ENCODE measurements at regions not wholly inside any gene's neighbourhood (a gene's known extent, or its start where the extent isn't known, plus 50 kb on each side); places are given as distances from the start of the nearest gene placed in this dataset.

GRCh38 chr21:14751602-14752344 is 205.7 kb upstream of the SAMSN1 start (continued):
- no peak for TF ChIP-seq KAT2A (conservative IDR thresholded peaks at IDR 0.05; ENCODE audit: control insufficient read depth, low read depth, low read length)
- TF ChIP-seq WRNIP1 (IDR thresholded peaks at IDR 0.05; ENCODE audit: borderline replicate concordance, low read depth, low read length): no peak
- no peak for TF ChIP-seq GATAD2B (conservative IDR thresholded peaks at IDR 0.05; ENCODE audit: low read depth)
- TF ChIP-seq IRF4 (IDR thresholded peaks at IDR 0.05; ENCODE audit: low read depth, low read length): no peak
- no peak for TF ChIP-seq ASH2L (IDR thresholded peaks at IDR 0.05; ENCODE audit: borderline replicate concordance, low read depth)
- TF ChIP-seq SP1 (IDR thresholded peaks at IDR 0.05; ENCODE audit: low read depth, low read length): no peak
- TF ChIP-seq STAT3 (IDR thresholded peaks at IDR 0.05; ENCODE audit: low read depth, low read length): no peak
- no peak for TF ChIP-seq ESRRA (IDR thresholded peaks at IDR 0.05; ENCODE audit: low read length)
- TF ChIP-seq SMAD5 (IDR thresholded peaks at IDR 0.05; ENCODE audit: low read depth): no peak

- no peak overlapping the region for H2AFZ ChIP-seq (ENCODE audit: control insufficient read depth, low read depth, low read length)
- ChIA-PET RAD21 (ENCODE audit: unreplicated experiment) (no interaction called here), CTCF (interaction anchor here (1.1 kb wide), 1 partner anchor 14 kb away, joined by 5 read pairs; no protein-coding TSS in a partner anchor), POLR2A (no interaction called here), SMC1A (ENCODE audit: uncharacterized antibody, unreplicated experiment) (interaction anchor here (1.0 kb wide), 1 partner anchor 11 kb away, joined by 4 read pairs; no protein-coding TSS in a partner anchor)
- FAIRE-seq (no peak), DNase-seq (ENCODE audit: low read depth, low spot score) (no peak), ATAC-seq (no peak)
- in situ Hi-C loops (cut with MboI): no loop called here
- WGBS (ENCODE audit: insufficient coverage, insufficient replicate concordance, low lambda C conversion rate, missing lambda C conversion rate): 65% methylated on average over 3 of the region's 3 CpGs
- no peak overlapping the region for H3K4me2 ChIP-seq (ENCODE audit: control insufficient read depth, insufficient read depth)
- H3K4me1 ChIP-seq (ENCODE audit: control insufficient read depth, insufficient read depth, low read length): 0 out of 2 replicates have a peak, but pooled peaks cover 3% of the 10 kb centered on the region
- no peaks in the 10 kb centered on the region for H3K36me3 ChIP-seq (ENCODE audit: control insufficient read depth in 2 of 2, insufficient read depth in 2 of 2, low read length in 1 of 2)
- intact Hi-C loops (cut with micrococcal nuclease; ENCODE audit: unreplicated experiment): no loop called here
- H3K9ac ChIP-seq (ENCODE audit: control insufficient read depth, insufficient read depth, low read length): no peak overlapping the region
- no peak overlapping the region for H3K27ac ChIP-seq (ENCODE audit: control insufficient read depth, insufficient read depth)
- no peak overlapping the region for H3K4me3 ChIP-seq
- H3K27me3 ChIP-seq (replicated peaks in 1 of 2; ENCODE audit: control insufficient read depth in 2 of 2, insufficient read depth in 2 of 2, low read length in 1 of 2): no peaks in the 10 kb centered on the region
- no peaks in the 10 kb centered on the region for H3K79me2 ChIP-seq (ENCODE audit: control insufficient read depth, insufficient read depth, low read length)
- TF ChIP-seq ASH2L (IDR thresholded peaks at IDR 0.05; ENCODE audit: borderline replicate concordance, low read depth) (no peak), SKIL (IDR thresholded peaks at IDR 0.05; ENCODE audit: low read depth, poor library complexity, severe bottlenecking) (no peak), BCL3 (IDR thresholded peaks at IDR 0.05; ENCODE audit: borderline replicate concordance, insufficient read depth, low read depth, low read length, poor library complexity, severe bottlenecking) (no peak), MLLT1 (IDR thresholded peaks at IDR 0.05) (no peak)
- BruUV-seq (replicated peaks): no TSS peak
- H4K20me1 ChIP-seq (ENCODE audit: control insufficient read depth, insufficient read depth): no peaks in the 10 kb centered on the region
- no peaks in the 10 kb centered on the region; the same call in 2 of the 3 replicates for H3K9me3 ChIP-seq (replicated peaks; ENCODE audit: control insufficient read depth, insufficient read depth, low read length)
Observed at GRCh38 chr21:14751011-14751410, 204.9 kb upstream of the SAMSN1 start.
